NCI-H1092 treated with DMSO at 0.1 percent for 48 hours (cell line): ENCODE measurements at regions not wholly inside any gene's neighbourhood (a gene's known extent, or its start where the extent isn't known, plus 50 kb on each side); places are given as distances from the start of the nearest gene placed in this dataset.

Experiments used
- DNase-seq: peaks from one replicate; lab custom pipeline; 2025; lab: John Stamatoyannopoulos, UW

GRCh38 chr15:31245135-31245689, 81.4 kb upstream of the KLF13 start:
- DNase-seq, result no peak

- DNase-seq, result no peak
These were observed 80.9 kb upstream of the KLF13 start for GRCh38 chr15:31245756-31246155.

- DNase-seq, result no peak
These were observed 79.2 kb upstream of the KLF13 start for GRCh38 chr15:31247404-31247803.

GRCh38 chr15:31248263-31248662, 78.4 kb upstream of the KLF13 start:
- no peak for DNase-seq

- no peak for DNase-seq
These were observed 77.7 kb upstream of the KLF13 start for GRCh38 chr15:31248951-31249350.

GRCh38 chr15:31250033-31250432, 76.6 kb upstream of the KLF13 start:
- no peak for DNase-seq

- no peak for DNase-seq
These were observed 75.5 kb upstream of the KLF13 start for GRCh38 chr15:31251165-31251564.

GRCh38 chr15:31252171-31252785, 74.4 kb upstream of the KLF13 start:
- no peak for DNase-seq

- peak; percentile 15 for DNase-seq
These were observed 72.0 kb upstream of the KLF13 start for GRCh38 chr15:31254431-31255175.

- no peak for DNase-seq
These were observed 71.5 kb upstream of the KLF13 start for GRCh38 chr15:31255176-31255510.

GRCh38 chr15:31255732-31256377, 70.8 kb upstream of the KLF13 start:
- DNase-seq, result no peak

GRCh38 chr15:31256378-31257265, 70.0 kb upstream of the KLF13 start:
- no peak for DNase-seq

GRCh38 chr15:31257286-31257685, 69.3 kb upstream of the KLF13 start:
- DNase-seq, result no peak

- no peak for DNase-seq
These were observed 68.4 kb upstream of the KLF13 start for GRCh38 chr15:31258260-31258659.

- DNase-seq, result no peak
These were observed 66.9 kb upstream of the KLF13 start for GRCh38 chr15:31259562-31260252.

- DNase-seq, result no peak
These were observed 65.9 kb upstream of the KLF13 start for GRCh38 chr15:31260646-31261265.

GRCh38 chr15:31261266-31262142, 65.1 kb upstream of the KLF13 start:
- DNase-seq, result peak; percentile 10

- no peak for DNase-seq
These were observed 64.5 kb upstream of the KLF13 start for GRCh38 chr15:31262143-31262530.

GRCh38 chr15:31262901-31263671, 63.5 kb upstream of the KLF13 start:
- DNase-seq, result no peak
